Dendritic cell treated with granulocyte-macrophage colony-stimulating factor and Interleukin-4, amounts not matched to agents 40 ng/mL and 50 ng/mL, for 4 days (primary cell): ENCODE measurements at regions not wholly inside any gene's neighbourhood (a gene's known extent, or its start where the extent isn't known, plus 50 kb on each side); places are given as distances from the start of the nearest gene placed in this dataset.
"Not testable (repeated sequence)": the region's sequence is repeated elsewhere in the genome, so short reads cannot be mapped to it uniquely, and the experiment has no call there.

Experiments used
- H3K27ac Mint-ChIP-seq: one replicate; pipeline ENCODE4 v1.8.0; 2022; ENCODE audit warnings: mild to moderate bottlenecking, mixed read lengths
- H3K27me3 Mint-ChIP-seq: one replicate; pipeline ENCODE4 v1.8.0; 2022; ENCODE audit warnings: mild to moderate bottlenecking, mixed read lengths
- H3K36me3 Mint-ChIP-seq: one replicate; pipeline ENCODE4 v1.8.0; 2022; ENCODE audit warnings: low read depth, mixed read lengths
- H3K4me1 Mint-ChIP-seq: one replicate; pipeline ENCODE4 v1.8.0; 2022; ENCODE audit warnings: low read depth, mixed read lengths
- H3K4me3 Mint-ChIP-seq: one replicate; pipeline ENCODE4 v1.8.0; 2022; ENCODE audit warnings: mild to moderate bottlenecking, moderate library complexity, mixed read lengths
- H3K9me3 Mint-ChIP-seq: one replicate; pipeline ENCODE4 v1.8.0; 2022; ENCODE audit warnings: mixed read lengths
- intact Hi-C: fragments of 100-400 bp; cut with micrococcal nuclease; formaldehyde crosslinking; loops from one replicate; pipeline ENCODE4 v1.15.0; 2022

DNA sequence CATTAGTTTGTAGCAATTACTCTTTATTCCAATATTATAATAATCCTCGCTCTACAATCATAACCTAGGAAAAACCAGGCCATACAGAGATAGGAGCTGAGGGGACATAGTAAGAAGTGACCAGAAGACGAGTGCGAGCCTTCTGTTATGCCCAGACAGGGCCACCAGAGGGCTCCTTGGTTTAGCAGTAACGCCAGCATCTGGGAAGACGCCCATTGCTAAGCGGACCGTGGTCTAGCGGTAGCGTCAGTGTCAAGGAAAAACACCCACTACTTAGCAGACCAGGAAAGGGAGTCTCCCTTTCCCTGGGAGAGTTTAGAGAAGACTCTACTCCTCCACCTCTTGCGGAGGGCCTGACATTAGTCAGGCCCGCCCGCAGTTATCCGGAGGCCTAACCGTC is 82.3 kb upstream of the IMMP2L start:
- H3K4me3 Mint-ChIP-seq, intact Hi-C loops, H3K4me1 Mint-ChIP-seq, H3K36me3 Mint-ChIP-seq, H3K27ac Mint-ChIP-seq, H3K27me3 Mint-ChIP-seq: not testable (repeated sequence)
- peaks cover 58% of the 10 kb centered on the region for H3K9me3 Mint-ChIP-seq

DNA sequence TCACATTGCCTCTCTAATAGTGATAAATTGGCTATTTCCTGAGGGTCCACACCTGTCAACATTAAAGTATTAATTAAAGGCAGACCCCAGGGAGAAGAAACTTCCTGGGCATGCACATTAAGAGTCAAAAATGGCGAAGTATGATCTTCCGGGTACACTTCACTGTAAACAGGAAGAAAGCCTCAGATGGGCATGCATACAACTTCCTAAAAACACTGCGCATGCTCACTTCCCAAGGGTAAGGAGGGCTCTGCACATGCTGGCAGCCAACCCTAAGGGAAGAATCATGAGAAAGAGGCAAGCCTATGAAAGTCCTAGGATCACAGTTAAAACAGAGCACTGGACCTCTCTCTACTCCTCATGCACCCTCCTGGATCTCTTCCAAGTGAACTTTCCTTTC is 80.1 kb upstream of the IMMP2L start:
- Mint-ChIP-seq H3K27me3 (no peaks in the 10 kb centered on the region), H3K9me3 (peaks cover 53% of the 10 kb centered on the region), H3K27ac (no peak overlapping the region), H3K4me1 (no peaks in the 10 kb centered on the region), H3K36me3 (no peaks in the 10 kb centered on the region), H3K4me3 (no peak overlapping the region)
- intact Hi-C loops = no loop called here

DNA sequence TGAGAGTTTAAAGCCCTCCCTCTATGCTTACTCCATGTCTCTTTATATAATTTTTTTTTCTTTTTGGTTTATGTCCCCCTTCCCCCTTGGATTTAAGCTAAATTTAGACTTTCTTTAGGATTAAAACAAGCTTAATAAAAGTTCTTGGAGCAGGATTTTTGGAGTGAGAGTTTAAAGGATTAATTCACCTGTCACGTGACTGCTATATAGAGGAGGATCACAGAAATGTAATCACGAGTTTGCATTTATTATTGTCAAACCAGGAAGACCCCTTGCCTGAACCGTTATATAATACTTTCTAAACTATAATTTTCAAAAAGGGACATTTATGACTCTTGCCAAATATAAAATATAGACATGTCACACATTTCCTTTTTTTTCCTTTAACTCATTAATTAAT is 78.1 kb upstream of the IMMP2L start:
- intact Hi-C loops = no loop called here
- no peak overlapping the region for H3K4me3 Mint-ChIP-seq
- H3K27me3 Mint-ChIP-seq = no peaks in the 10 kb centered on the region
- no peaks in the 10 kb centered on the region for H3K36me3 Mint-ChIP-seq
- H3K9me3 Mint-ChIP-seq = peaks cover 33% of the 10 kb centered on the region
- no peak overlapping the region for H3K27ac Mint-ChIP-seq
- no peaks in the 10 kb centered on the region for H3K4me1 Mint-ChIP-seq

DNA sequence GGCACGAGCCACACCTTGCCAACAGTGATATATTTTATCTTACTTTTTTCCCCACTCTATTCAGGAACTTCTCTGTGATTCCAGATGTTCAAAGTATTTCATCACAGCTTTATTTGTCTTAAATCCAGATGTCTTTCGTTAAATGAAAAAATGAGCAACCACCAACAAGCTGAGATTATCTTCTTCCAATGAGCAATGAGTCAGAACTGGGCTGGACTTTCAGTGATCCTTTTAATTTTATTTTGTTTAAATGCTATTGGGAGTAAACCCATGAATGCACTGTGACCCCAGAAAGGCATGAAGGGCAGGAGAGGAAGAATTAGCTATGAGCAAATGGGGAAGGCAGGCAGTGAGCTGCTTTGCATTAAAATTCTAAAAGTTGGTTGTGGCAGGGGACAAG is 77.6 kb upstream of the IMMP2L start:
- no peak overlapping the region for H3K4me3 Mint-ChIP-seq
- H3K27me3 Mint-ChIP-seq = no peaks in the 10 kb centered on the region
- intact Hi-C loops = no loop called here
- H3K9me3 Mint-ChIP-seq = peaks cover 28% of the 10 kb centered on the region
- no peaks in the 10 kb centered on the region for H3K36me3 Mint-ChIP-seq
- no peak overlapping the region for H3K27ac Mint-ChIP-seq
- no peaks in the 10 kb centered on the region for H3K4me1 Mint-ChIP-seq

DNA sequence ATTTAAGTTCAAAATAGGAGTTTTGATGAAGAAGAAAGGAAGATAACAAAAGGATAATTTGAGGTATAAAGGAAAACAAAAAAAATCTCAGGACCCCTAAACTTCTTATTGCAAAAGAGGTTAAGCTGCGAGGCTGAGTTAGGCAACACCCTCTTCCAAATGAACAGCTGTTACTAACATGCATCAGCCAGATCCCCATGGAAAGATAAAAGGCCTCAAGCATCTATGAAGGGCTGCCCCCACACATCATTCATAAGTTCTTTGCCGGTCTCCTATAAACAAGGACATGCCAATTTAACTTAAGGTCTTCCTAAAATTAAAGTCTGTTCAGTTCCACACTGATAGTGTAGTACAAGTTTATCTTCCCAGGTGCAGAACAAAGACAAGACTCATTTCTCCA is 75.8 kb upstream of the IMMP2L start:
- H3K4me1 Mint-ChIP-seq = no peaks in the 10 kb centered on the region
- H3K27ac Mint-ChIP-seq = no peak overlapping the region
- intact Hi-C loops = no loop called here
- H3K9me3 Mint-ChIP-seq = peaks cover 24% of the 10 kb centered on the region
- no peaks in the 10 kb centered on the region for H3K27me3 Mint-ChIP-seq
- no peaks in the 10 kb centered on the region for H3K36me3 Mint-ChIP-seq
- no peak overlapping the region for H3K4me3 Mint-ChIP-seq

DNA sequence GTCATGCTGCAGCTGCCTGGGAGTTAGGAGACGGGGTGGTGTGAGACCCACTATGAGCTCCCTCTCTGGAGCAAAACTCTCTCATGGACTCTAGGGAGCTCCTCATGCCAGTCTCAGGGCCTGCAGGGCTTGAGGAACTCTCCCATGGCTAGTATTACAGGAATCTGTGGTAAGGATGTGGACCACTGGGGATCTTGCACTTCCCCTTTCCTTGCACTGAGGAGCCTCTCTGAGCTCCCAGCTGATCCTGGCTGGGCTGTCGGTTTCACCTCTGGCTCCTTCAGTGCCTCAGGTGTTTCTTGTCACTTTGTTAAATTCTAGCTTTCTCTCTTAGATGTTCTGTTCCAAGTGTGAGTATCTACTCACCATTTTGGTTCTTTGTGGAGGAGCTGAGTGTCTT is 71.6 kb upstream of the IMMP2L start:
- Mint-ChIP-seq H3K27me3 (no peaks in the 10 kb centered on the region), H3K27ac (no peak overlapping the region), H3K9me3 (peaks cover 41% of the 10 kb centered on the region), H3K4me3 (no peak overlapping the region), H3K4me1 (no peaks in the 10 kb centered on the region), H3K36me3 (no peaks in the 10 kb centered on the region)
- intact Hi-C loops = no loop called here

DNA sequence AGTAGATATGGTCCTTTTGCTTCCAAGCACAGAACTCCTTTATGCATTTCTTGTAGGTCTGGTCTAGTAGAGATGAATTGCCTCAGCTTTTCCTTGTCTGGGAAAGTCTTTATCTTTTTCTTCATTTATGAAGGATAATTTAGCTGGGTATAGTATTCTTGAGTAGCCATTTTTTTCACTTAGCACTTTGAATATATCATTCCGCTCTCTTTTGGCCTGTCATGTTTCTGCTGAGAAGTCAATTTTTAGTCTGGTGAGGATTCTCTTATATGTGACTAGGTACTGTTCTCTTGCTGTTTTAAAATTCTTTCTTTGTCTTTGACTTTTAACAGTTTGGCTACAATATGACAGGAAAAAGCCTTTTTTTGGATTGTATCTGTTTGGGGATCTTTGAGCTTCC is 68.6 kb upstream of the IMMP2L start:
- Mint-ChIP-seq H3K27ac (no peak overlapping the region), H3K36me3 (no peaks in the 10 kb centered on the region), H3K27me3 (no peaks in the 10 kb centered on the region), H3K4me1 (no peaks in the 10 kb centered on the region), H3K4me3 (no peak overlapping the region), H3K9me3 (peaks cover 41% of the 10 kb centered on the region)
- intact Hi-C loops = no loop called here

DNA sequence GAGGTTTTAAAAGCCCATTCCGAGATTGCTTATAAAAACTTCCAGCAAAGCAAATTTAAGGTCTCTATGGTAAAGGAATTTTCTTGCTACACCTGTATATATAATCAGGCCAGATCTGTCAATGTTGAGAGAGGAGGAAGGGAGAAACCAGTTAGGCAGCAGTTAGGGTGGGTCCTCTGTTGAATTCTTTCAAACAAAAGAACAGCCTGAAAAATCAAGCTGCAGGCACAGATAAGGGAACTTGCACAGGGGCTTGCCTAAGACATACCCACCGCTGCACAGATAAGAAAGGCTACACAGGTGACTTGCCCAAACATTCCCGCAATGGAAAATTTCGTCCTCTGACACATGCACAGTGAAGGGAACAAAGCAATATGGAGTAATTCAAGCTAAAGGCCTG is 59.8 kb upstream of the IMMP2L start:
- H3K36me3 Mint-ChIP-seq = no peaks in the 10 kb centered on the region
- intact Hi-C loops = no loop called here
- H3K27ac Mint-ChIP-seq = no peak overlapping the region
- no peaks in the 10 kb centered on the region for H3K9me3 Mint-ChIP-seq
- H3K27me3 Mint-ChIP-seq = no peaks in the 10 kb centered on the region
- no peaks in the 10 kb centered on the region for H3K4me1 Mint-ChIP-seq
- H3K4me3 Mint-ChIP-seq = no peak overlapping the region
